GM12878 (cell line): ENCODE measurements at regions not wholly inside any gene's neighbourhood (a gene's known extent, or its start where the extent isn't known, plus 50 kb on each side); places are given as distances from the start of the nearest gene placed in this dataset.

ENCODE experiments used
- ATAC-seq: fragments of 200-7000 bp; cut with Tn5 transposase; 3 replicates; pipeline ENCODE4 v1.9.1; 2020; ENCODE audit warnings: mild to moderate bottlenecking, moderate library complexity
- BruUV-seq: library from RNA; stranded (reverse); fragments of 400-500 nt; replicated peaks from 2 replicates; lab custom pipeline; 2021; lab: Mats Ljungman, UMichigan
- CTCF ChIA-PET: fragments of 300-600 bp; sonication (Branson Sonifier 250); formaldehyde crosslinking; extraction: SDS; loops from one replicate; lab custom pipeline; 2021; ENCODE audit warnings: inconsistent platforms; lab: Yijun Ruan, JAX
- POLR2A ChIA-PET: fragments of 350-600 bp; formaldehyde crosslinking; extraction: SDS; loops from one replicate; lab custom pipeline; 2021; ENCODE audit warnings: inconsistent platforms; lab: Charles Lee
- RAD21 ChIA-PET: fragments of 300-600 bp; sonication (Branson Sonifier 250); formaldehyde crosslinking; loops from one replicate; lab custom pipeline; 2023; ENCODE audit warnings: antibody characterized with exemption; ENCODE audit not compliant: unreplicated experiment; lab: Charles Lee
- SMC1A ChIA-PET: fragments of 300-600 bp; sonication (Branson Sonifier 250); formaldehyde crosslinking; loops from one replicate; lab custom pipeline; 2023; ENCODE audit not compliant: unreplicated experiment, uncharacterized antibody; lab: Charles Lee
- DNase-seq: peaks from one replicate; pipeline ENCODE4 v3.0.0-alpha.2; 2011; ENCODE audit warnings: low read depth, low spot score
- FAIRE-seq: peaks from 3 replicates; lab custom pipeline; 2011; peaks lifted over from hg19 to GRCh38; lab: Jason Lieb, UNC
- H2AFZ ChIP-seq: 2 replicates; pipeline ENCODE4 v1.6.0; 2011; ENCODE audit warnings: low read depth, low read length, control low read depth; ENCODE audit not compliant: control insufficient read depth
- H3K27ac ChIP-seq: 2 replicates; pipeline ENCODE4 v1.5.1; 2011; ENCODE audit warnings: control low read depth; ENCODE audit not compliant: control insufficient read depth, insufficient read depth
- H3K27me3 ChIP-seq, 2 experiments: replicated peaks in 1 of 2; 2 replicates each; pipeline versions ENCODE4 v1.6.0 to v1.6.1; 2011; ENCODE audit warnings: low read length in 1 of 2; ENCODE audit not compliant: control insufficient read depth in 2 of 2, insufficient read depth in 2 of 2
- H3K36me3 ChIP-seq, 2 experiments: 2 replicates each; pipeline ENCODE4 v1.5.1; 2011; ENCODE audit warnings: low read length in 1 of 2; ENCODE audit not compliant: control insufficient read depth in 2 of 2, insufficient read depth in 2 of 2
- H3K4me1 ChIP-seq: 2 replicates; pipeline ENCODE4 v1.6.1; 2011; ENCODE audit warnings: mild to moderate bottlenecking, low read length, moderate library complexity, mixed read lengths; ENCODE audit not compliant: control insufficient read depth, insufficient read depth
- H3K4me2 ChIP-seq: 2 replicates; pipeline ENCODE4 v1.6.0; 2011; ENCODE audit warnings: control low read depth; ENCODE audit not compliant: control insufficient read depth, insufficient read depth
- H3K4me3 ChIP-seq: fragments of 200-600 bp; sonication (generic); 2 replicates; pipeline ENCODE4 v1.5.1; 2016
- H3K79me2 ChIP-seq: 2 replicates; pipeline ENCODE4 v1.6.0; 2011; ENCODE audit warnings: low read length; ENCODE audit not compliant: control insufficient read depth, insufficient read depth
- H3K9ac ChIP-seq: 2 replicates; pipeline ENCODE4 v1.8.0; 2011; ENCODE audit warnings: low read length, control low read depth, mixed read lengths; ENCODE audit not compliant: control insufficient read depth, insufficient read depth
- H3K9me3 ChIP-seq: replicated peaks from 3 replicates; pipeline ENCODE4 v1.5.1; 2011; ENCODE audit warnings: mild to moderate bottlenecking, low read length; ENCODE audit not compliant: control insufficient read depth, insufficient read depth
- H4K20me1 ChIP-seq: 2 replicates; pipeline ENCODE4 v1.6.0; 2011; ENCODE audit not compliant: control insufficient read depth, insufficient read depth
- CHD1 ChIP-seq: IDR thresholded peaks from 2 replicates; pipeline ENCODE4 v1.6.1; 2012; ENCODE audit warnings: low read depth, low read length, improper control_type of control experiment
- CUX1 ChIP-seq: IDR thresholded peaks from 2 replicates; pipeline ENCODE4 v1.6.1; 2012; ENCODE audit warnings: improper control_type of control experiment, low read depth, low read length; ENCODE audit not compliant: insufficient replicate concordance
- E2F4 ChIP-seq: IDR thresholded peaks from 2 replicates; pipeline ENCODE4 v1.6.1; 2012; ENCODE audit warnings: low read depth, low read length, improper control_type of control experiment
- EED ChIP-seq: sonication (generic); IDR thresholded peaks from 2 replicates; pipeline ENCODE4 v1.6.1; 2016; ENCODE audit warnings: antibody characterized with exemption, low read depth
- HDGF ChIP-seq: fragments of 450-650 bp; IDR thresholded peaks from 2 replicates; pipeline ENCODE4 v1.6.1; 2016; ENCODE audit warnings: antibody characterized with exemption
- JUND ChIP-seq: IDR thresholded peaks from 2 replicates; pipeline ENCODE4 v1.6.1; 2012; ENCODE audit warnings: low read depth, mild to moderate bottlenecking, low read length, improper control_type of control experiment, moderate library complexity
- PKNOX1 ChIP-seq: fragments of 450-650 bp; IDR thresholded peaks from 2 replicates; pipeline ENCODE4 v1.6.1; 2016; ENCODE audit warnings: mild to moderate bottlenecking
- RCOR1 ChIP-seq: conservative IDR thresholded peaks from 2 replicates; pipeline ENCODE4 v1.6.1; 2012; ENCODE audit warnings: low read depth, low read length, improper control_type of control experiment
- RUNX3 ChIP-seq: IDR thresholded peaks from 2 replicates; pipeline ENCODE4 v1.6.1; 2012; ENCODE audit warnings: low read length, inconsistent platforms
- SMAD1 ChIP-seq: fragments of 450-650 bp; IDR thresholded peaks from 2 replicates; pipeline ENCODE4 v1.6.1; 2018; ENCODE audit warnings: mild to moderate bottlenecking, low read depth; ENCODE audit not compliant: partially characterized antibody
- SUZ12 ChIP-seq: fragments of 200-600 bp; sonication (generic); IDR thresholded peaks from one replicate; pipeline ENCODE4 v1.6.1; 2018; ENCODE audit warnings: antibody characterized with exemption, mild to moderate bottlenecking; ENCODE audit not compliant: unreplicated experiment
- ZNF622 ChIP-seq: fragments of 450-650 bp; IDR thresholded peaks from 2 replicates; pipeline ENCODE4 v1.6.1; 2017; ENCODE audit warnings: mild to moderate bottlenecking, inconsistent platforms
- WGBS: methylation state at CpG from one replicate; pipeline ENCODE4 v1.1.6; 2016; ENCODE audit warnings: low lambda C conversion rate; ENCODE audit not compliant: insufficient replicate concordance, insufficient coverage; ENCODE audit errors: missing lambda C conversion rate; 5-methylcytosine and 5-hydroxymethylcytosine counted together
- in situ Hi-C: fragments of 300-500 bp; cut with MboI; formaldehyde crosslinking; loops from 9 replicates; pipeline ENCODE4 v1.14.3; 2018; ENCODE audit warnings: mixed read lengths
- intact Hi-C: fragments of 100-400 bp; cut with micrococcal nuclease; formaldehyde crosslinking; loops from one replicate; pipeline ENCODE4 v1.14.2; 2022; ENCODE audit not compliant: unreplicated experiment

GRCh38 chr18:78612318-78612717 is 367.3 kb upstream of the SALL3 start:
- ATAC-seq: no peak
- ChIA-PET SMC1A (no interaction called here), RAD21 (no interaction called here), CTCF (no interaction called here), POLR2A (no interaction called here)
- in situ Hi-C loops (no loop called here), intact Hi-C loops (no loop called here)
- no peak overlapping the region for H3K4me3 ChIP-seq
- H3K36me3 ChIP-seq: no peaks in the 10 kb centered on the region
- BruUV-seq: no TSS peak
- H3K4me2 ChIP-seq: no peak overlapping the region
- no peaks in the 10 kb centered on the region for H3K27me3 ChIP-seq
- TF ChIP-seq SUZ12: no peak
- TF ChIP-seq RCOR1: no peak
- TF ChIP-seq EED: no peak
- no peak for TF ChIP-seq RUNX3
- TF ChIP-seq HDGF: no peak
- no peak for FAIRE-seq
- DNase-seq: no peak
- H3K9me3 ChIP-seq: no peaks in the 10 kb centered on the region; the same call in 2 of the 3 replicates
- H3K9ac ChIP-seq: no peak overlapping the region
- no peak overlapping the region for H2AFZ ChIP-seq
- no peaks in the 10 kb centered on the region for H3K79me2 ChIP-seq
- WGBS: 54% methylated on average over 7 of the region's 7 CpGs
- H3K27ac ChIP-seq: no peak overlapping the region
- H4K20me1 ChIP-seq: no peaks in the 10 kb centered on the region
- no peaks in the 10 kb centered on the region for H3K4me1 ChIP-seq

- BruUV-seq: no TSS peak
- RAD21 ChIA-PET: no interaction called here
- no peaks in the 10 kb centered on the region for H3K4me1 ChIP-seq
- H2AFZ ChIP-seq: no peak overlapping the region
- 40% methylated on average over 13 of the region's 13 CpGs for WGBS
- H3K27ac ChIP-seq: no peak overlapping the region
- CTCF ChIA-PET: no interaction called here
- no peaks in the 10 kb centered on the region for H3K79me2 ChIP-seq
- DNase-seq (no peak), FAIRE-seq (no peak), ATAC-seq (no peak)
- no peak overlapping the region for H3K4me3 ChIP-seq
- H3K9ac ChIP-seq: no peak overlapping the region
- SMC1A ChIA-PET: no interaction called here
- no peaks in the 10 kb centered on the region for H3K27me3 ChIP-seq
- in situ Hi-C loops (no loop called here), intact Hi-C loops (no loop called here)
- POLR2A ChIA-PET: no interaction called here
- no peak overlapping the region for H3K4me2 ChIP-seq
- no peaks in the 10 kb centered on the region for H4K20me1 ChIP-seq
- no peaks in the 10 kb centered on the region for H3K36me3 ChIP-seq
- H3K9me3 ChIP-seq: no peaks in the 10 kb centered on the region; the same call in 2 of the 3 replicates
- TF ChIP-seq ZNF622 (no peak), SMAD1 (no peak), E2F4 (no peak), EED (no peak), JUND (no peak), CUX1 (no peak), CHD1 (no peak), PKNOX1 (no peak), HDGF (no peak)
Measured at GRCh38 chr18:78612801-78613200, 366.8 kb upstream of the SALL3 start.
